NCI-H226 (cell line): ENCODE measurements at regions not wholly inside any gene's neighbourhood (a gene's known extent, or its start where the extent isn't known, plus 50 kb on each side); places are given as distances from the start of the nearest gene placed in this dataset.

Experiments used
- DNase-seq: peaks from one replicate; pipeline ENCODE4 v3.0.0-alpha.2; 2015

DNA sequence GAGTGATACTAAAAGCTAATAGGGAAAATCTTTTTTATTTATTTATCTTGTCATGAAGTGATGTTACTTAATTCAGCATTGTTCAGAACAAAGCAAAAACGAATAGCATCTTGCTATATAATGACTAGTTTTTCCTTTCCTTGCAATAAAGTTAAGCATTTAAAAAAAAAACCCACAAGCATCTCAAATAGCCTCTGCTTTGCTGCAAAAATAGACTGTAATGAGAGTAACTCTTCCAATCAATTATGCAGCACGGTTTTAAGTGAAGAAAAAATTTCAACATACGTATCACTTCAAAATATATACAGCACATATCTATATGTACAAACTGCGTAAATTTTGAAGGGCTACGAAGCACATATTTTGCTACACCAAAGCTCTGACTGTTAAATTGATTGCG, 153.3 kb upstream of the VRK2 start:
- no peak for DNase-seq

DNA sequence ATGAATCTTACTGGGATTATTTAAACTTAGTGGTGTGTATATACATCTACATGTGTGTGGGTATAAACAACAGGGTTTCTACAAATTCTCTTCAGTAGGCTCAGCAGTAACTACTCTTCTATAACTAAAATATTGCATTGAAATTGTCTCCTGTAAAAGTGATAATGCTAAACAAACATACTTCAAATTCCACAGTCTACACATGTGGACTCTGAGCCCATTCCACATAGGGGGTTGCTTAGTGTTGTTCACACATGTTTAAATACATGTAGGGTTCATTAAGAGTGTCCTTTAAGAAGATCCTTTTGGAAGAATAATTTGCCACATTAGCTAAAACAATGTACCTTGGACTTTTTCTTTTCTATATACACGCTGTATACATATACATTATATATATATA, 152.8 kb upstream of the VRK2 start:
- DNase-seq = no peak

DNA sequence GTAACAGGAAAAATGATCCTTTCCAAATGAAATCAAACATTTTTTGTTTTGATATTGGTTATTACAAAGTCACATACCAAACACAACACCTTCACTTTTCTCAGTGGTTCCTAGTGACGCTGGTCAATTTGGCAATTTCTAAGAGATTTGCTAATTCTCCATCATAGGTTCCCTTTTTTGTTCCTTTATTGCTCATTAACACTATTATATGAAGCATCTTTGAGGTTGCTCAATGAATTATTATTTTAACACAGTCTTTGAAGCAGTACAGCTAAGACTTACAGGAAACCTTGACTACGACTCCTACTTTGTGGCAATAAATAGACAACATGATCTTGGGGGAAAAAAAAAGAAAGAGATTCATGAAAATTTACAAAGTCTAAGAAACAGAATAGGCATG, 152.2 kb upstream of the VRK2 start:
- no peak for DNase-seq

DNA sequence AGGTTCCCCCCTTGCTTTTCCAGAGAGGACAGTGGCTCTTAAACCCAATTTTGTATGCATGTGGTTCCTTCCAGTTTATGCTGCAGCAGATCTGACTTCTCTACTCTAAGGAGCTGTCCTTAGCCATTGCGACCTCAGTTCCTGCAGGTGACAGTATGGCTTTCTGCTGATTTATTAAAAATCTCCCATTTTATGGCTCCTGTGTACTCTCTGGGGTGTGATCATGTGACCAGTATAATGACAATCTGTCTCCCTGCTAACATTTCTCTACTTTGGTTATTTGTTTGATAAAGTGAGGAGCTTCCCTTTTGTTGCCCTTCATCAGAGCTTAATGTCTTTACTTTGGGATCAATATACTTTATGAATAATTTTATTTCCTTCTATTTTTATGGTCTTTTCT, 148.7 kb upstream of the VRK2 start:
- no peak for DNase-seq

DNA sequence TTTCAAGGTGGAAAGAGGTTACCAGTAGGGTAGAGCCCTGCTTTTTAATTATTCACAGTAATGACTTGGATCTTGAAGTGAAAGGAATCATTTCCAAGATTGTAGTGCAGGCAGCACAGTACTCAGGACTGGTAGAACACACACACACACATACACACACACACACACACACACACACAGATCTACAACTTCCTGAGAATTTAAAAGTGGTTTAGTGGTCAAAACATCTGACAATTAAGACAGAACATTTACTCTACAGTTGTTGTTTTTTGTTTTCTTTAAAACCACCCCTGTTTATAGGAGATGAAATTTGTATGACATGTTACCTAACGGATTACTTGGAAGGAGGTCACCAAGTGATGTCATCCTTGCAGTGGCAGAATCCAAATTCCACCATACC, 146.7 kb upstream of the VRK2 start:
- no peak for DNase-seq

DNA sequence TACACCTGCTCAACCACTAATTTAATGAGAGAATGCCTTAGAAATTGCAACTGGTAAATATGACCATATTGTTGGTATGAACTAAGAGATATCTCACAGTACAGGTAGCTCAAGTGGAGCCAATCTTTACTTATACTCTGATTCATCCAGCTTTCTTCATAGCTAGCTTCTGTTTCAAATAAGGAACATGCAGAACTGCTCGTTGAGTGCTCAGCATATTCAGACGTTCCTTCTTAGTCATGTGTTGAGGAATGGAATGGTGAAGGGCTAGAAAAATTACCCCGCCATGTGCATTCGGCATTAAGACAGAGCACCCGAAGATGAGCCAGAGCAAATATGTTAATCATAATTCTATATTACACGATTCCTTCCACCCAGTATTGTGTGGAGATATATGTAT, 144.0 kb upstream of the VRK2 start:
- DNase-seq = no peak

DNA sequence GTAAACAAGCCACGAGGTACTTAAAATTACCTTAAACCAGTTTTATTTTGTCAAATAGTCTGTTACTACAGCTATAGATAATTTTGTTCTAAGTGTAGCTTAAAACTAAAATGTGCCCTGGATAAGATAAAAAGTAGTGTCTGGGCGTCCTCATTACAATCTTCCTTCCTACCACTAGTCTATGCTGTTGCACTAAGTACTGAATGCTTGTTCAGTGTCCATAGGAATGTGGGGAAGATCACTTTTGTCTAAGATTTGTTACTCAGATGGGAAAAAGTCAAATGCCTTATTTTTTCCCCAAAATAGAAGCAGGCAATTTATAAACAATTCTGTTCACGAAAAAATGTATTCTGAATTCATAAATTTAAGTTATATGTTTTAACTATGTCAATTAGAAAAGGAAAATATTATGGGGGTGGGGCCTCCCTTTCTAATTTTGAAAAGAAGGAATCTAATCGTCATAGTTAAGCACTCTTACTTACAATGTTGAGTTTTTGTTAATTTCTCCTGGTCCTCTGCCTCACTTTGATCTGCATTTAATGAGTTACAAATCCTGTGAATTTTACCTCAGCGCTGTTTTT, 140.4 kb upstream of the VRK2 start:
- DNase-seq = peak; percentile 11

DNA sequence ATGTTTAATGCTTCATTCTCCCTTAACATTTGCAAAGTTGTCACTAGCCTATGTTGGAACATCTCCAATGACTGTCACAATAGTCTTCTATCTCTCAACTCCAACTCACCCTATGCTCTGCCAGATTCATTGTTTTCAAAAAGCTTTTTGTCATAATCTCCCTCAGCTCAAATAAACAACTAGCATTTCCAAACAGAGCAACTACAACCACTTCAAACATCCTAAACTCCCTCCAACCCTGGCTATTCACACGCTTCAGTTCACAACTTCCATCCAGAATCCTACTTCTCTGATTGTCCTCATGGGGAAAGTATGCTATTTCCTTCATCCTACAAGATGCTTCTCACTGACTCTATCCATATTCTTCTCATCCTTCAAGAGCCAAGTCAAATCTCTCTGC, 139.2 kb upstream of the VRK2 start:
- DNase-seq = no peak

DNA sequence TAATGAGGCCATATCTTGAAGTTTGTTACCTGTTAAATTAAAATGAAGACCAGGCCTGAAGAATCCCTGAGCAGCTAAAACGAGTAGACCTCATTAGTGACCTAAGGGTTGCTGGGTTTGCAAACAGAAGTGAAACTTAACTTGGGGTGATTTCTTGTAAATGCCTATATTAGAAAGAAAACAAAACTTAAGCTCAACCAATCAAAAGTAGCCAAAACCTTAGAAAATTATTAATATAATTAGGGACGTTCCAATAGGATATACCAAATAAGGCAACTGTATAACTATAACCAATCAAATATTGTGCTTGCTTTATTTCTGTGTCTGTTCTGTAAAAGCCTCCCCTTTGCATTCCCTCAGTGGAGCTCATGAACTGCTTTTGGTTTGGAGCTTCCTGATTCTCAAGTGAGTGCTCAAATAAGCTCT, 137.9 kb upstream of the VRK2 start:
- DNase-seq = no peak

DNA sequence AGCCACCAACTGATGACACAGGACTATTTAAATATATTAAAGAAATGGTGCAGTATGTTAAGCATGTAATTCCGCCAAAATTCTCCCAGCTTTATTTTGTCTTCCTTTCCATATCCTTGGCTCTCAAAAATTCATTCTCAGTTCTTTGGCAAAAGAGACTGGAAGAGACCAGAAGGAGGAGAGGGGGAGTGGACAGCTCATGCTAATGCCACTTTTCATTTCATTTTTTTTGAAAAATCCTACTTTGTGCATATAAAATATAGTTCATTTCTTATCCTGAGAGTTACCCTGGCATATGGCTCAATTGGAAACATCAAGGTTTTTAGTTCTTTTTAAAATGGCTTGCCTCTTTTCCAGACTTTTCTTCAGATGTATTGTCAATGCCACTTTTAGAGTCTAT, 128.5 kb upstream of the VRK2 start:
- DNase-seq = no peak

DNA sequence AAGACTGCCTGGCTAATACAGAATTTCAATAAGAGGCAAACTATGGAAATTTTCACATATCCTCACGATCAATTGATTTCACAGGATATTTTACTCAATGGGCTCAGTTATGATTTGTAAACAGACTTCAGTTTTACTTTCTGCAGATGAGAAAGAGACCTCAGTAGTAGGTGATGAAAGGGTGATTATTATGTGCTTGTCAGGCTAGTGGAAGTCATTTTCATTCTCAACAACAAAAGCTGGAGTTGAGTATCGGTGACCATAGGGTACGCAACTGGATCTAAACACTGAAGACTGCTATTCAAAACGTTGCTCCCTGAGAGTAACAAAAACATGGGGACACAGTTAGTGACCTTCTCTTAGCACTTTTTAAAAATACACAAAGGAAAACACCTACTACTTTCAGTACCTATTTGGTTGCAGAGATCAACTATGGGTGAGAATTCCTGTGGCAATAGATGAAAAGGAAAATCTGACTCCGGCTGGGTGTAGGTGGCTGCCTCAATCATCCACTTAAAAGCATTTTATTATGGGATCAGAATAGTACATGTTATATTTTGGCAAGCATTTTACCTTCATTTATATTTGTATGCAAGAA, 126.2 kb upstream of the VRK2 start:
- no peak for DNase-seq

DNA sequence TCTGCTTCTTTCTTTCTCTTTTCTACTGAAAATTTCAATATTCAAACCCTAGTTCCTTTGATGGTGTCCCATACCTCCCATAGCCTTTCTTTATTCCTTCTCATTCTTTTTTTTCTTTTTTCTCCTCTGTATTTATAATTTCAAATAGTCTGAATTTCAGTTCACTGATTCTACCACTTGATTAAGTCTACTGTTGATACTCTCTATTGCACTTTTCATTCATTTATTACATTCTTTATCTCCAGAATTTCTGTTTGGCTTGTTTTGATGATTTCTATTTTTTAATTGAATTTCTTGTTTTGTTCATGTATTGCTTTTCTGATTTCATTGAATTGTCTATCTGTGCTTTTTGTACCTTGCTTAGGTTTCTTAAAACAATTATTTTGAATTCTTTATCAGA, 111.9 kb upstream of the VRK2 start:
- no peak for DNase-seq

DNA sequence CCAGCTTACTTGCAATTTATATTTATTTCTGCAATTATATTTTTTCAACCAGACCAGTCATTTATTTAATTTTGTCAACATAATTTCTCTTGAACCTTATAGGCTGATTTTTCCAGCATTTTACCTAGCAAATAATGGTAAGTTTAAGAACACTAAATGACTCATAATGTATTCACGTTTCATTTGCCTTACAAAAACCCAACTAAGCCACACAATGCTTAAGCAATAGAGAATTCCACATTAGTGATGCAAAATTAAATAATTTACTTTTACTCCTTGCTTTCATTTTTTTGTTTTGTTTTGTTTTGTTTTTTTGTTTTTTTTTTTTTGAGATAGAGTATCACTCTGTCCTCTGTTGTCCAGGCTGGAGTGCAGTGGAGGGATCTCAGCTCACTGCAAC, 110.4 kb upstream of the VRK2 start:
- no peak for DNase-seq

DNA sequence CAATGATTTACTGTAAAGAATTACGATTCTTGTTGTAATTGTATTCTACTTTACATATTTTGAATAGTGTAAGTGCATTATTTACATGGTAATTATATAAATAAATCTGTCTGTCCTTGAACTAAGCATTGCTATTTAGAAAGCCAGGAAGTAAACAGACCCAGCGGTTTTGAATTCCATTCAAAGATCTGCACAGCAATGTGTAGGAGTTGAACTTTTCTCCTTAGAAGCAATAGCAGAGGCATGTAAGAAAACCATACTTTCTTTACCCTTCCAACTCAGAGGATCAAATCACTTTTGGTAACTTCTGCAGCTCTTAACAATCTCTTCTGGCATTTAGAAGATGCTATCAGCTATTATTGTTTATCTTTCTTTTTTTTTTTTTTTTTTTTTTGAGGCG, 109.2 kb upstream of the VRK2 start:
- DNase-seq = no peak

DNA sequence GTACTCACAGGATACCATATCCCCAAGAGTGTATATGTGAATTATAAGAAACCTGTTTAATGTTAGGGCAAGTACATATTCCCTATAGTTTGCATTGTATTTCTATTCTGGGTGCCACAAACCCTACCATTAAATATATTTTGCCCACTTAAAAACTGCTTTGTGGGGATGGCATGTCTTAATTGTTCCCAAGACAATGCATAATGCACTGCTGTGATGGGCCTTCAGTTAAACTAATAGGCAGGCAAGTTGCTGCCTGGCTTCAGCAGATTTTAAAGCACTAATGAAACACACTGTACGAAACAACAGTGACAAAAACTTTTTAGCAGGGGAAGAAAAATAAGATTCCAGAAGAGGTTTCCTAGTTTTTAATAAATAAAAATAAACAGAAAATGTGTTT, 104.8 kb upstream of the VRK2 start:
- DNase-seq = no peak

DNA sequence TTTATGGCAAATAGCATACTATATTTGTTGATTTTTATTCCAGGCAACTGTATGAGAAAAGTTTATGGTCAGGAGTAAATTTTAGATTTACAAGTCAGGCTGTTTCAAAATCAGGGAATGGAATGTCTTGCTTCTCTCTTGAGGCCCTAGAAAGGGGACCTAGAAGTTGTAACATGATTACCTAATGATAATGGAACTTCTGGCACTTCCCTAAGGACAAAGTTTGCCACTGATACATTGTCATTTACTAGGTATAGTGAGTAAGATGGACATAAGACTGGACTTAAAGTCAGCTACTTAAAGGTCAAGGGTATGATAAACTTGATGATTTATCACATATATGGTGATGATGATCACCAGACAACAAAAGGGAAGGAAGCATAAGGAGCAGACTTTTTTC, 103.3 kb upstream of the VRK2 start:
- no peak for DNase-seq

DNA sequence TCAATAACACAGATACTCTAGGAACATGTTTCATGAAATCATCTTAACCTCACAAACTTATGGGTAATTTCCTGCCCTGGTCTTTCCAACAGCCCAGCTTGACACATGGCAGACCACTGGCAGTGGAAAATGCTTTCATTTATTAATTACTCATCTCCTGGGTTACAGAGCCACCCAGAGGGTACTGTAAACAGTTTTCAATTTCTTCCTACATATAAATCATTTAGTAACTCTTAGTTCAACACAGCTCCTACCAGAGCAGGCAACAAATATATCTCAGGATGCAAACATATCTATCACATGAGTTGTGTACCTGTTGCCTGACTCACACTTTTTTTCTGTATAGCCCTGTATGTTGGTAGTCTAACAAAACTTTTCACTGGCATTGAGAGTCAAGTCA, 99.2 kb upstream of the VRK2 start:
- no peak for DNase-seq

DNA sequence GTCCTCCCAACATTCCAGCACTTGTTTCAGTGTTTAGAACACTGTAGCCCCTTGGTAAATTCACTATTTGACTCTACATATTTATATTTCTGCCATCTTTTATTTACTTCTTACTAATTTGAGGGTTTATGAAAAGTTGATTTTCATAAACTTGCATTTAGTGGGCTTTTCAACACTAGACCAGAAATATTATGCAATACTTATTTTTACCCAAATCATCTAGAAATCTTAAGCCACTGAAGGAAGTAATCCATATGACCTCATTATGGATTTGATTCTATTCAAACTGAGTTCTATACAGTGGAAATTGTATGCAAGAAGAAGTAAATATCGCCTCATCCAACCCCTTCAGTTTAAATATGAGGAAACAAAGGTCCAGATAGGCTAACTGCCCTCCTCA, 92.6 kb upstream of the VRK2 start:
- no peak for DNase-seq

DNA sequence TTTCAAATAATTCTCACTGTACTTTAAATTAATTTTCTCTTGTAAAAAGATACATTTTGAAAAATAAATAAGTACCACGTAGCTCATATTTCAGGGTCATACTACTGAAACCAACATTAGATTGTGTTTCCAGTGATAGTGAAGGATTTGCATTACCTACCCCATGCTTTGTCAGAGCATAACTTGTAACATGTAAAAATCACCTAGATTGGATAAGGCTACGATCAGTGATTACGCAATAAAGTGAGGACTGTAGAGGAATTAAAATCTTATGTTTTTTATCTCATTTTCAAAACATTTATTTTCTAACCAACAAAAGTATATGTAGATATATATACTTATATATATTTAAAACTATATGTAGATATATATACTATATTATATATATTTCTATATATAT, 89.4 kb upstream of the VRK2 start:
- DNase-seq = no peak

DNA sequence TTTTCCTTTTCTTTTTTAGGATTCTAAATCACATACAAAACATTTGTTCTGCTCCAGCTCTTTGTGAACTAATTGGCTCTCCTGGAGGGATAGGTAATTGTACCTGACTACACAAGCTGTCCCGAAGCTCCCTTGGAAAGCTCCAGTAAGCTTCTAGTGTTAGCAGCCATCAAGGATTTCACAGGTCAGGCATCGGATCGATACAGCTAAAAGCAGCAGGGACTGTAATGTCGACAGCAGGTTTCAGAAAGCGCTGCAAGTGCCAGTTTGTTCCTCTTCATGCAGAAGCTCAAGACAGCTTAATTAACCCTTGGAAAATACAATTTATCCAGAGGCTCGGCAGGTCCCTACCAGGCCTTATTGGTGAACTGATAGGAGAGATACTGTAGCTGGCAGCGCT, 87.2 kb upstream of the VRK2 start:
- no peak for DNase-seq

DNA sequence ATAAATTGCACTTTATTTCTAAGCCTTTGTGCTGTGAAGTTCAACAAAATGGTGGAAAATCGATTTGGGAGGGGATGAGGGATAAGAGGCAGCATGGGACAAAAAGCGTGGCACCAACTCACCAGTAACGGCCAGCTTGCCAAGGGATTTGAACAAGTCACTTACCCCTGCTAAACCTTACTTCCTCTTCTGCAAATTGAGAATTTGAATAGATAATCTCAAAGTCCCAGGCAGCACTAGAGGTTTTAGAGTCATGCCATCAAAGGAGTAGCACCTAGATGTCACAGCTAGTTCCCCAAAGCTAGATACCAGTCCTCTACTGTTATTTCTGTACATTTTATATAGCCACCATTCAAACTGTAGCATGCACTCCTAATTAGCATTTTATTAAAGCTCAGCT, 83.7 kb upstream of the VRK2 start:
- no peak for DNase-seq

DNA sequence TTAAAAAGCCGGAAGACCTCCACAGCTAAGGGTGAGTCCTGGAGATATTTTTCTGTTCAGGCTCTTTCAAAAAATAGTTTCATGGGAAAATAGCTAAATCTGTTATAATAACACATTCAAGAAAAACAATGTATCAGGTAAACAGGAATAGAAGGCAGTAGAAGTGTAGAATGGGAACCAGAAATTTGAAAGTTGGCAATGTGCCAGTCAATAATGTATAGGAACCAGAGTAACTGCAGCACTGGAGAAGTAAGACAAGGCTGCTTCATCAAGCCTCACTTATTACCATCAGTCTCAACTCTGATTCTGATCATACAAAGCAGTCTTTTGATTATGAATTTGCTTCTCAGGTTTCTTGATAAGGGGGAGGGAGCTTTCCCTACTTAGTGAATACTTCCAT, 81.4 kb upstream of the VRK2 start:
- DNase-seq = no peak

DNA sequence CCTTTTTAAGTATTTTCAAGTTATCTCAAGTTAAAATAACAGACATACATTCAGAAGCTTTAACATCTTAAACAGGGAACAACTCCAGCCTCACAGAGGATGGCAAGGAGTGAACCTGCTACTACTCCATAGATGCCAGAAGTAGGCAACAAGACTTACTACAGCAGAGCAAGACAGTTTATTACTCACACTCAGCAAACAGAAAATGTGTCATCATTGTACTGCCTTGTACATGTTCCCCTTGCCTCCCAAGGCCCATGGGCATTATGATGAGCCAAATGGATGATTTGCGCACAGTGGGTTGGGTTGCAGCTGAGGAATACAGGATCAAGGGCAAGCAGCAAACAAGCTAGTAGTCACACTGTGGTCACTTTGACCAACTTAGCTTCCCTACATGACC, 80.6 kb upstream of the VRK2 start:
- DNase-seq = no peak

DNA sequence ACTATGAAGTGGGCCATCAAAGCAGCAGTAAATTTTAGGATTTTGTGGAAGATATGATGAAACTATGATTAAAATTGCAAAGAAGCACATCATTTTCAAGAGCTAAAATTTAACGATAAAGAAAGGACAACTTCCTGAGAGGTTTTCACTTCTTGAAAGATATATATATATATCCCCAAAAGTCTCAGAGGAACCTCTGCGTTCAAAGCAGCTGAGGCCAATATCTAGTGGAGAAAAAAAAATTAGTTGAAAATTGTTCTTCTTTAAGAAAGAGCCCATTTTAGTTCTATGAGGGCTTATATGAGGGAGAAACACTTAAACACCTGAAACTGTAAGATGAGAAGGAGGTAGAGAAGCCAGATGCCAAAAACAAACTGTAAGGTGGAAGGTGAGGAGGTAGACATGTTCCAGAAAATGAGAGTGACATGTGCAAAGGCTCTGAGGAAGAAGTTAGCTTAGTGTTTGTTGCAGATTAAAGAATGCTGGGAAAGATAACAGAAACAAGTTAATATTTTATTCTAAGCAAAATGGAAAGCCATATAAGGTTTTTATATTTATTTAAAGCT, 72.9 kb upstream of the VRK2 start:
- DNase-seq = no peak

DNA sequence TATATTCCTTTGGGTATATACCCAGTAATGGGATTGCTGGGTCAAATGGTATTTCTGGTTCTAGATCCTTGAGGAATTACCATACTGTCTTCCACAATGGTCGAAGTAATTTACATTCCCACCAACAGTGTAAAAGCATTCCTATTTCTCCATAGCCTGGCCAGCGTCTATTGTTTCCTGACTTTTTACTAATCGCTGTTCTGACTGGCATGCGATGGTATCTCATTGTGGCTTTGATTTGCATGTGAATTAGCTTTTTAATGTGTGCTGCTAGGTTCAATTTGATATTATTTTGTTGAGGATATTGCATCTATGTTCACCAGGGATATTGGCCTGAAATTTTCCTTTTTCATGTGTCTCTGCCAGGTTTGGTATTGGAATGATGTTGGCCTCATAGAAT, 67.4 kb upstream of the VRK2 start:
- DNase-seq = no peak
